CD4-positive, CD25-positive, alpha-beta regulatory T cell (primary cell): ENCODE measurements at regions not wholly inside any gene's neighbourhood (a gene's known extent, or its start where the extent isn't known, plus 50 kb on each side); places are given as distances from the start of the nearest gene placed in this dataset.

Experiments used
- ATAC-seq, 2 donors: fragments of 150-1000 bp; cut with Tn5 transposase; one replicate each; pipeline ENCODE4 v1.10.0; 2021; ENCODE audit warnings: low read depth in 2 of 2, moderate number of reproducible peaks in 2 of 2, moderate library complexity in 1 of 2
- DNase-seq, 3 donors: peaks; one replicate each; pipeline versions ENCODE4 v3.0.0 to v3.0.0-alpha.2; 2012 to 2022; ENCODE audit warnings: mixed read lengths in 1 of 3
- H3K27ac ChIP-seq: one replicate; pipeline ENCODE4 v1.7.0; 2013; ENCODE audit warnings: mild to moderate bottlenecking, low read length; ENCODE audit not compliant: insufficient read depth, poor library complexity, severe bottlenecking
- H3K27me3 ChIP-seq: one replicate; pipeline ENCODE4 v1.7.0; 2013; ENCODE audit warnings: low read length; ENCODE audit not compliant: control insufficient read depth, insufficient read depth
- H3K36me3 ChIP-seq: one replicate; pipeline ENCODE4 v1.7.0; 2013; ENCODE audit warnings: mild to moderate bottlenecking, low read length, moderate library complexity; ENCODE audit not compliant: control insufficient read depth, insufficient read depth
- H3K4me1 ChIP-seq: 2 replicates; pipeline ENCODE4 v1.7.0; 2013; ENCODE audit warnings: mild to moderate bottlenecking, low read length; ENCODE audit not compliant: insufficient read depth, control insufficient read depth, poor library complexity, severe bottlenecking
- H3K4me3 ChIP-seq: one replicate; pipeline ENCODE4 v1.7.0; 2013; ENCODE audit warnings: low read depth, mild to moderate bottlenecking, low read length, moderate library complexity
- H3K9me3 ChIP-seq, 2 experiments: 1 replicate in 1 of 2; 2 replicates in 1 of 2; pipeline ENCODE4 v1.7.0; 2013; ENCODE audit warnings: low read length in 2 of 2, mild to moderate bottlenecking in 1 of 2, moderate library complexity in 1 of 2; ENCODE audit not compliant: control insufficient read depth in 2 of 2
- H3K27ac Mint-ChIP-seq, 3 donors: one replicate each; pipeline ENCODE4 v1.8.0; 2020 to 2022; ENCODE audit warnings: mild to moderate bottlenecking in 3 of 3, mixed read lengths in 3 of 3, moderate library complexity in 2 of 3
- H3K27me3 Mint-ChIP-seq: one replicate; pipeline ENCODE4 v1.8.0; 2022; ENCODE audit warnings: mild to moderate bottlenecking, mixed read lengths
- H3K36me3 Mint-ChIP-seq: one replicate; pipeline ENCODE4 v1.8.0; 2020; ENCODE audit warnings: mixed read lengths
- H3K4me1 Mint-ChIP-seq, 4 donors: one replicate each; pipeline ENCODE4 v1.8.0; 2020 to 2022; ENCODE audit warnings: mixed read lengths in 4 of 4, mild to moderate bottlenecking in 1 of 4
- H3K4me3 Mint-ChIP-seq, 4 donors: one replicate each; pipeline ENCODE4 v1.8.0; 2020 to 2022; ENCODE audit warnings: mild to moderate bottlenecking in 4 of 4, mixed read lengths in 4 of 4, moderate library complexity in 3 of 4
- H3K9me3 Mint-ChIP-seq, 7 donors: one replicate each; pipeline ENCODE4 v1.8.0; 2020 to 2022; ENCODE audit warnings: mixed read lengths in 7 of 7, mild to moderate bottlenecking in 3 of 7, moderate library complexity in 2 of 7

DNA sequence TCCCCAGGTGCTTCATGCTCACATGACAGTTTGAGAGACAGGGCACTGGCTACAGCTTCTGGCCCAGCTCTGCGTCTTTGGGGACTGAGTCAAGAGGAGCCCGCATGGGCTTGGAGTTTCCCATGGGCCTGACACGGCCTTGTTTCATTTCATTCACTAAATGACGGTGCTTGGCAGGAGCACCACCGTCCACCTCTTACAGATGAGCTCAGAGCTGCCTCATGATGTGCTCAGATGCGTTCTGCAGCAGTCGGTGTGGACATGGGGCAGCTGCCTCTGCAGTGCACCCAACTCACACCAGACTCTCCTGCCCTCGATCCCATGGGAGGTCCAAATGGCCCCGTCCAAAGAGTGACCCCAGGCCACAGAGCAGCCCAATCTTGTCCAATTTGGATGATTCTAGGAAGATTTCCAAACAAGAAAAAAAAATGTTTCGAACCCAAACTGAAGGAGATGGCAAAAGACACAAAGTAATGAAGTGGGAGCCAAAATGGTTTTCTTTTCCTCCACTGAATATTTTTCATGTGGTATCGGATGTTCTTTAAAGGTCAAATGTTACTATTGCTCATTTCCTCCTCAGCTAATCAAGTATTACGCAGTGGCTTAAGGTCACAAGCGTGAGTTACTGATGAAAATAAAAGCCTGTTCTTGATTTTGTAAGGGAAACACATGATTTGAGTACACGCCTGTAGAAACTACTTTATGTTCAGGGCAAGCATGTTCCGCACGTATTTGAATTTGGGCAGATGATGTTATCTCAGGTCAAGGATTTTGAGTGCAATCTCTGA, 524.2 kb downstream of the CDH26 start:
- no peaks in the 10 kb centered on the region for H3K36me3 Mint-ChIP-seq
- H3K27ac ChIP-seq: no peak overlapping the region
- H3K4me1 ChIP-seq: no peaks in the 10 kb centered on the region
- no peak overlapping the region for H3K4me3 ChIP-seq
- DNase-seq: no peak
- peaks cover 0 to 3% (median 0%) of the 10 kb centered on the region in 7 donors for H3K9me3 Mint-ChIP-seq
- no peaks in the 10 kb centered on the region for H3K27me3 ChIP-seq
- H3K4me1 Mint-ChIP-seq: no peaks in the 10 kb centered on the region
- no peaks in the 10 kb centered on the region for H3K27me3 Mint-ChIP-seq
- no peaks in the 10 kb centered on the region for H3K36me3 ChIP-seq
- H3K27ac Mint-ChIP-seq: no peak overlapping the region
- no peak for ATAC-seq
- H3K4me3 Mint-ChIP-seq: no peak overlapping the region
- no peaks in the 10 kb centered on the region for H3K9me3 ChIP-seq

DNA sequence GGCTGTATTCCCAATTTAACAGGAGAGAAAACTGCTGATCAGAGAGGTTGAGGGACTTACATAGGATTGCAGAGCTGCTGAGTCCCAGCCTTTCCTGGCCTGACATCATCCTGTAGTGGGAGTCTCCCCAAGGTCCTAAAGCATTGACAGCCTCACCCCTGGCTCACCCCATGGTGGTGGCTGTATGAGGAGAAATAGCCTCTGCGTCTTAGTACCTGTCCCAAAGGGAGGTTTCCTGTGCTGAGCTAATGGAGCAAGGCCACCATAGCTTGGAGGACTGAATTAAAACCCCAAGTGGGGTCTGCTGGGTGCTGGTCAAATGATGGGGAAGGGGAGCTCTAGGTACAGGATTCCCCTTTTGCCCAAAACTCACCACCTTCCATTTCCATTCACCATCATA, 525.1 kb downstream of the CDH26 start:
- Mint-ChIP-seq H3K36me3 (no peaks in the 10 kb centered on the region), H3K27ac (no peak overlapping the region), H3K9me3 (peaks cover 0 to 3% (median 0%) of the 10 kb centered on the region in 7 donors), H3K4me3 (no peak overlapping the region), H3K27me3 (no peaks in the 10 kb centered on the region), H3K4me1 (no peaks in the 10 kb centered on the region)
- Histone ChIP-seq H3K27ac (no peak overlapping the region), H3K27me3 (no peaks in the 10 kb centered on the region), H3K9me3 (no peaks in the 10 kb centered on the region), H3K36me3 (no peaks in the 10 kb centered on the region), H3K4me1 (no peaks in the 10 kb centered on the region), H3K4me3 (no peak overlapping the region)
- no peak for DNase-seq
- no peak for ATAC-seq

DNA sequence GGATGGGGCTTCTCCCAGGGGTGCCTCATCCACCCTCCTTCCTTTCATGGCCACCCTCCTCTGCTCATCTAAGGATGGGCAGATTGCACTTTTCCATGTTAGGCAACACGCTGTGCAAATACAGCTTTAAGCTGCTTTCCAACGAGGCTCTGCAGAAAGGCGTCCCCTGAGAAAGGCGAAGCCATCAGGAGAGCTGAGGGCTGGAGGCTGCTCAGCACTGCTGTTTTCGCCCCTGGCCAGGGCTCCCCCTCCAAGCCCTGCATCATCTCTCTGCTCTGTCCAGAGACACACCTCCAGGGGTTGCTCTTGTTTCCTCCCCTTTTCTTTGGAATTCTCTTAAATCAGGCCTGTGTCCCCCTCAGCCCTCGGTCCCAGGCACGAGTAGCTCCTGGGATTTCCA, 526.1 kb downstream of the CDH26 start:
- Histone ChIP-seq H3K27me3 (no peaks in the 10 kb centered on the region), H3K36me3 (no peaks in the 10 kb centered on the region), H3K27ac (no peak overlapping the region), H3K4me1 (no peaks in the 10 kb centered on the region), H3K4me3 (no peak overlapping the region), H3K9me3 (no peaks in the 10 kb centered on the region)
- Mint-ChIP-seq H3K27me3 (peaks cover 3% of the 10 kb centered on the region), H3K9me3 (peaks cover 0 to 3% (median 0%) of the 10 kb centered on the region in 7 donors), H3K4me1 (no peaks in the 10 kb centered on the region), H3K36me3 (no peaks in the 10 kb centered on the region), H3K4me3 (no peak overlapping the region), H3K27ac (no peak overlapping the region)
- DNase-seq (no peak), ATAC-seq (no peak)

DNA sequence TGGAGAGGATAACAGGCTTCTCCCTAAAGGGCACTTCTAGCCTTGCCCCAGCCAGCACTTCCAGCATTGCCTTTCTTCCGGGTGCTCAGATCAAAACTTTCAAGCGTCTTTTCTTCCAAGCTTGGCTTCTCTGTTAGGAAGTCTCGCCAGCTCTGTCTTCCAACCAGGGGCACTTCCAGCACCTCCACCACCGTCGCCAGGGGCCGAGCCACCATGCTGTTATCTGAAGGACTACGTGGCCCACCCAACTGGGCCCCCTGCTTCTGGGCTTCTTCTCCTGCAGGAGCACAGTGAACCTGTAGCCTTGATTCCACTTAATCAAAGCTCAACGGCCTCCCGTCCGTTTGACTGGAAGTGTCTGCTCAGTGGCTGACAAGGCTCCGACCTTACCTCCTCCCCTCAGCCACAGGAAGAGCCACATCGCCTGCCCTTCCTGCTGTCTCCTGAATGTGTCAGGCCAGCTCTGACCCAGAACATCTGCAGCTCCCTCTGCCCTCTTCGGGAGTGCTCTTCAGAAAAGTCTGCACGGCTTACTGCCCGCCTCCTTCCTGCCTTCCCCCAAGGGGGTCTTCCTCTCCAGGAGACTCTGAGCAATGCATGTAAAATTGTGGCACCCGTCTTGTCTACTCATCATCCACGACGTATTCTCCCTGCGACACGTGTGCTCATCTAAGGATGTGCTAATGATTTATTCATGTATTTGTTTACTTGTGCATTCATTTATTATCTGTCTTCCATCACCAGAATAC, 527.0 kb downstream of the CDH26 start:
- no peaks in the 10 kb centered on the region for H3K36me3 Mint-ChIP-seq
- no peaks in the 10 kb centered on the region for H3K9me3 ChIP-seq
- DNase-seq (no peak), ATAC-seq (no peak)
- H3K27ac Mint-ChIP-seq: no peak overlapping the region
- H3K4me1 Mint-ChIP-seq: no peaks in the 10 kb centered on the region
- no peaks in the 10 kb centered on the region for H3K4me1 ChIP-seq
- peaks cover 0 to 3% (median 0%) of the 10 kb centered on the region in 7 donors for H3K9me3 Mint-ChIP-seq
- peaks cover 4% of the 10 kb centered on the region for H3K27me3 Mint-ChIP-seq
- no peak overlapping the region for H3K27ac ChIP-seq
- H3K36me3 ChIP-seq: no peaks in the 10 kb centered on the region
- H3K27me3 ChIP-seq: no peaks in the 10 kb centered on the region
- no peak overlapping the region for H3K4me3 ChIP-seq
- H3K4me3 Mint-ChIP-seq: no peak overlapping the region

DNA sequence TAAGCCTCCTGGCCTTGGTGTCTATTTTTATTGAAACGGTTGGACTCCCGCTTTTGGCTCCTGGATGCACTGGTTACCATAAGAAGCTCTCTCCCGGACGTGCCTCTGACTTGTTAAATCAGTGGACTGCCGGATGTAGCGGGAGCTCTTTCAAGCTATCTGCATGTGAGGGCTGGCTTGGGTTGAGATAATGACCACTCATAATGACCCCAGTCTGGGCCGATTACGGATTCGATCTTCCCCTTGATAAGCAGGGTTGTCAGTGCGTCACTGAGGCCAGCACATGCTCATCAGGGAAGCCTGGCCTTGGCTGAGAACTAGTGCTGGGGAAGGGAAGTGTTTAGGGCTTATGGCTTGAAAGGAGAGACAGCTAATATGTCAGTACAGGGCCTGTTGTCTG, 528.1 kb downstream of the CDH26 start:
- no peaks in the 10 kb centered on the region for H3K36me3 Mint-ChIP-seq
- ATAC-seq: no peak
- Histone ChIP-seq H3K9me3 (no peaks in the 10 kb centered on the region), H3K36me3 (no peaks in the 10 kb centered on the region), H3K4me1 (no peaks in the 10 kb centered on the region), H3K27me3 (no peaks in the 10 kb centered on the region), H3K4me3 (no peak overlapping the region), H3K27ac (no peak overlapping the region)
- peaks cover 4% of the 10 kb centered on the region for H3K27me3 Mint-ChIP-seq
- H3K4me3 Mint-ChIP-seq: no peak overlapping the region
- no peaks in the 10 kb centered on the region for H3K4me1 Mint-ChIP-seq
- no peak overlapping the region for H3K27ac Mint-ChIP-seq
- H3K9me3 Mint-ChIP-seq: peaks cover 0 to 3% (median 0%) of the 10 kb centered on the region in 7 donors
- no peak for DNase-seq

DNA sequence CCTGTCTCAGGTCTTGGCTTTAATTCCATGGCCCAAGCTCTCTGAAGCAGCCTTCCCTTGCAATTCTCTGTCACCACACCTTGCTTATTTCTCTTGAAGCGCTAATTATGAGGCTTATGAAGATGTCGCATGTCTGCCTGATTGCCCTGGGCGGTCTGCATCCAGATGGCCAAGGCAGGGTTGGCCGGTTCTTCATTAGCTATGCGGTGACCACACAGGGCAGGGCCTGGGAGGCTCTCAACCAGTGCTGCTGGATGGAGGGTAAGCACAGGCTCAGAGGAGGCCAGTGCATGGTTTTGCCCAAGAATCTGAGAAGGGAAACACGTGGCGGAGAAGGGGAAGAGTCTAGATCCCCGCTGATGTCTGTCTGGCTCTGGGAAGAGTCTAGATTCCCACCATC, 528.7 kb downstream of the CDH26 start:
- Mint-ChIP-seq H3K9me3 (peaks cover 0 to 3% (median 0%) of the 10 kb centered on the region in 7 donors), H3K27ac (no peak overlapping the region)

DNA sequence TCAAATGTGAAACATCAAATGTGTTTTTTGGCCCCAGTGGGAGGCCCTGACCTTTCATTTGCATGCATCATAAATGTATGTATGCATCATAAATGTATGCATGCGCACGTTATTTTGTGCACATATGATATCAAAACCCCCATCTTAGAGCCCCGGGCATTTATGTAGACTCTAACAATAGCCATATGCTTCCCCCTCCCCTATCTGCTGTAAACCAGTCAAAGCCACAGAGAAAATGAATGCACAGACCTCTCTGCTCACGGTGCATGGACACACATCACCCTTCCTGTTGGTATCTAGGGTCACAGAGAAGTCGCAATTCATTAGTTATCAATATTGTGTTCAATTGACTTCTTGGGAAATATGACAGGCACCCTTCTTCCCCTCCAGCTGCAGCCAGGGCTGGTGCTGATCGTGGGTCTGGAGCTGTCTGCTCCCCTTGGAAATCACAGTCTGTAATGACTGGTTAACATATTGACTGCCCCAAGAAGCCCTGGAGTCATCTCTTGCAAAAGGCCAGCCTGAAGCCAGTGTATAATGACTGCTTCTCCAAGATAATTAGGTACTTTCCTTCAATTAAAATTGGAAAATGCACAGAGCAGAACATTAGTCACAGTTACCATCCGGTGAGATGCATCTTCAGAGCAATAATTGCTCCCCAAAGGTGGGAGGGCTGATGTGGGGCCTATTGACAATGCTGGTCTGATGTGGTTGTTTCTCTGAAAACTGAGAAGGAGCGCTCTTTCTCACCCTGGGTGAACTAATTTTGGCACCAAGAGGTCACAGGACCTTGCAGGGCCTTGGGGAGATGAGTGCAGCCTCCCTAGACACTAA, 532.2 kb downstream of the CDH26 start:
- H3K4me3 Mint-ChIP-seq: no peak overlapping the region
- H3K4me1 ChIP-seq: no peaks in the 10 kb centered on the region
- peaks cover 4% of the 10 kb centered on the region for H3K27me3 Mint-ChIP-seq
- no peaks in the 10 kb centered on the region for H3K36me3 ChIP-seq
- no peaks in the 10 kb centered on the region for H3K36me3 Mint-ChIP-seq
- no peaks in the 10 kb centered on the region for H3K9me3 ChIP-seq
- no peak overlapping the region for H3K27ac ChIP-seq
- H3K27ac Mint-ChIP-seq: no peak overlapping the region
- H3K9me3 Mint-ChIP-seq: peaks cover 0 to 2% (median 0%) of the 10 kb centered on the region in 7 donors
- H3K4me3 ChIP-seq: no peak overlapping the region
- DNase-seq (no peak), ATAC-seq (no peak)
- no peaks in the 10 kb centered on the region for H3K4me1 Mint-ChIP-seq
- H3K27me3 ChIP-seq: no peaks in the 10 kb centered on the region

More for the DNA sequence above, 528.7 kb downstream of the CDH26 start:
- H3K4me1 Mint-ChIP-seq: no peaks in the 10 kb centered on the region
- Histone ChIP-seq H3K36me3 (no peaks in the 10 kb centered on the region), H3K27me3 (no peaks in the 10 kb centered on the region), H3K27ac (no peak overlapping the region), H3K4me1 (no peaks in the 10 kb centered on the region), H3K9me3 (no peaks in the 10 kb centered on the region), H3K4me3 (no peak overlapping the region)
- no peaks in the 10 kb centered on the region for H3K36me3 Mint-ChIP-seq
- ATAC-seq: no peak
- no peak for DNase-seq
- no peak overlapping the region for H3K4me3 Mint-ChIP-seq
- H3K27me3 Mint-ChIP-seq: peaks cover 4% of the 10 kb centered on the region
